B cell (primary cell): ENCODE measurements at regions not wholly inside any gene's neighbourhood (a gene's known extent, or its start where the extent isn't known, plus 50 kb on each side); places are given as distances from the start of the nearest gene placed in this dataset.

Experiments
- ATAC-seq: fragments of 200-7000 bp; cut with Tn5 transposase; one replicate; pipeline ENCODE4 v1.10.0; 2021; ENCODE audit warnings: low read depth, mild to moderate bottlenecking, moderate number of reproducible peaks, moderate library complexity
- CTCF ChIA-PET: fragments of 350-600 bp; sonication (Branson Sonifier 250); formaldehyde crosslinking; loops from one replicate; lab custom pipeline; 2021; ENCODE audit warnings: antibody characterized with exemption, inconsistent platforms; lab: Charles Lee
- POLR2A ChIA-PET: fragments of 350-600 bp; sonication (Branson Sonifier 250); formaldehyde crosslinking; loops from one replicate; lab custom pipeline; 2021; ENCODE audit warnings: antibody characterized with exemption; lab: Charles Lee
- DNase-seq: peaks from one replicate; pipeline ENCODE4 v3.0.0; 2013
- H2AFZ ChIP-seq: 2 replicates; pipeline ENCODE4 v1.6.1; 2012; ENCODE audit warnings: mild to moderate bottlenecking, low read depth, low read length; ENCODE audit not compliant: insufficient read depth, poor library complexity, severe bottlenecking
- H3K27ac ChIP-seq, 2 donors: 1 replicate in 1 of 2; 2 replicates in 1 of 2; pipeline ENCODE4 v1.5.1; 2012 to 2013; ENCODE audit warnings: low read length in 2 of 2, mild to moderate bottlenecking in 2 of 2, moderate library complexity in 1 of 2
- H3K27me3 ChIP-seq, 4 experiments: fragments of 200-600 bp in 1 of 4; sonication (generic) in 1 of 4; replicated peaks in 1 of 4; 1 replicate in 2 of 4; 2 replicates in 2 of 4; pipeline versions ENCODE4 v1.6.1 to v1.7.0; 2013 to 2016; ENCODE audit warnings: low read length in 3 of 4, mild to moderate bottlenecking in 2 of 4, mixed read lengths in 1 of 4, moderate library complexity in 1 of 4; ENCODE audit not compliant: insufficient read depth in 4 of 4, control insufficient read depth in 3 of 4; ENCODE audit errors: control extremely low read depth in 1 of 4
- H3K36me3 ChIP-seq, 2 experiments: replicated peaks in 1 of 2; 1 replicate in 1 of 2; 2 replicates in 1 of 2; pipeline versions ENCODE4 v1.6.1 to v1.7.1; 2013; ENCODE audit warnings: low read length in 1 of 2; ENCODE audit not compliant: insufficient read depth in 2 of 2, control insufficient read depth in 1 of 2; ENCODE audit errors: control extremely low read depth in 1 of 2, extremely low read depth in 1 of 2
- H3K4me1 ChIP-seq, 2 donors: fragments of 200-600 bp in 1 of 2; sonication (generic) in 1 of 2; 1 replicate in 1 of 2; 2 replicates in 1 of 2; pipeline versions ENCODE4 v1.5.1 to v1.6.1; 2013 to 2017; ENCODE audit warnings: low read length in 2 of 2; ENCODE audit not compliant: control insufficient read depth in 2 of 2, insufficient read depth in 2 of 2
- H3K4me2 ChIP-seq: replicated peaks from 2 replicates; pipeline ENCODE3; 2012; ENCODE audit warnings: mild to moderate bottlenecking, low read depth, low read length; ENCODE audit not compliant: poor library complexity, severe bottlenecking
- H3K4me3 ChIP-seq, 5 experiments: fragments of 200-600 bp in 1 of 5; sonication (generic) in 1 of 5; 1 replicate in 3 of 5; 2 replicates in 2 of 5; pipeline versions ENCODE4 v1.5.1 to v1.7.0; 2011 to 2016; ENCODE audit warnings: low read length in 4 of 5, mild to moderate bottlenecking in 4 of 5, low read depth in 2 of 5, control low read depth in 1 of 5, moderate library complexity in 1 of 5; ENCODE audit not compliant: insufficient read depth in 1 of 5; ENCODE audit errors: control extremely low read depth in 1 of 5, extremely low read depth in 1 of 5
- H3K79me2 ChIP-seq: fragments of 200-600 bp; sonication (generic); one replicate; pipeline ENCODE4 v1.6.0; 2016; ENCODE audit warnings: low read length; ENCODE audit not compliant: control insufficient read depth, insufficient read depth
- H3K9ac ChIP-seq: fragments of 200-600 bp; sonication (generic); 2 replicates; pipeline ENCODE4 v1.6.1; 2017; ENCODE audit warnings: mild to moderate bottlenecking, low read length, moderate library complexity
- H3K9me3 ChIP-seq, 3 donors: one replicate each; pipeline versions ENCODE4 v1.6.1 to v1.7.1; 2013; ENCODE audit warnings: low read length in 2 of 3; ENCODE audit not compliant: control insufficient read depth in 2 of 3, insufficient read depth in 1 of 3; ENCODE audit errors: control extremely low read depth in 1 of 3
- H4K20me1 ChIP-seq: 2 replicates; pipeline ENCODE4 v1.6.0; 2012; ENCODE audit warnings: mild to moderate bottlenecking, low read length; ENCODE audit not compliant: insufficient read depth, control insufficient read depth, poor library complexity, severe bottlenecking
- H3K27ac Mint-ChIP-seq: one replicate; pipeline ENCODE4 v1.8.0; 2021; ENCODE audit warnings: mixed read lengths
- H3K27me3 Mint-ChIP-seq: one replicate; pipeline ENCODE4 v1.8.0; 2021; ENCODE audit warnings: mixed read lengths
- H3K4me1 Mint-ChIP-seq: one replicate; pipeline ENCODE4 v1.8.0; 2021; ENCODE audit warnings: mixed read lengths
- H3K4me3 Mint-ChIP-seq: one replicate; pipeline ENCODE4 v1.8.0; 2021; ENCODE audit warnings: mixed read lengths
- H3K9me3 Mint-ChIP-seq: one replicate; pipeline ENCODE4 v1.8.0; 2022; ENCODE audit warnings: mixed read lengths; ENCODE audit not compliant: insufficient read depth
- CTCF ChIP-seq: fragments of 200-600 bp; IDR thresholded peaks from one replicate; pipeline ENCODE4 v1.8.0; 2022; ENCODE audit warnings: antibody characterized with exemption, mild to moderate bottlenecking
- EZH2 ChIP-seq: IDR thresholded peaks from 2 replicates; pipeline ENCODE4 v1.6.1; 2012; ENCODE audit warnings: borderline replicate concordance, low read depth, mild to moderate bottlenecking, moderate library complexity, low read length; ENCODE audit not compliant: insufficient read depth, poor library complexity, severe bottlenecking
- WGBS: methylation state at CpG from one replicate; pipeline ENCODE4 v1.1.5; 2013; ENCODE audit warnings: missing lambda C conversion rate; ENCODE audit not compliant: insufficient coverage; 5-methylcytosine and 5-hydroxymethylcytosine counted together
- intact Hi-C: fragments of 100-400 bp; cut with micrococcal nuclease; formaldehyde crosslinking; loops from one replicate; pipeline ENCODE4 v1.10.0; 2022

- Mint-ChIP-seq H3K27ac (no peak overlapping the region), H3K4me1 (peaks cover 40% of the 10 kb centered on the region), H3K4me3 (no peak overlapping the region), H3K27me3 (no peaks in the 10 kb centered on the region), H3K9me3 (peaks cover 4% of the 10 kb centered on the region)
- TF ChIP-seq EZH2: no peak
- TF ChIP-seq CTCF: no peak
- WGBS: 100% methylated on average over 4 of the region's 5 CpGs
- no peak for DNase-seq
- Histone ChIP-seq H2AFZ (no peak overlapping the region), H3K9me3 (peaks cover 0 to 5% (median 0%) of the 10 kb centered on the region in 3 donors), H3K4me1 (peaks cover 34 to 35% of the 10 kb centered on the region in 2 donors), H4K20me1 (no peaks in the 10 kb centered on the region), H3K79me2 (no peaks in the 10 kb centered on the region), H3K27me3 (no peaks in the 10 kb centered on the region), H3K36me3 (no peaks in the 10 kb centered on the region), H3K27ac (no peak overlapping the region), H3K4me3 (no peak overlapping the region), H3K4me2 (no peak overlapping the region), H3K9ac (no peak overlapping the region)
- ChIA-PET CTCF (no interaction called here), POLR2A (interaction anchor here (0.6 kb wide), 1 partner anchor 472 kb away, joined by 7 read pairs; no protein-coding TSS in a partner anchor)
- intact Hi-C loops: no loop called here
- ATAC-seq: no peak
Measured at GRCh38 chr4:10981096-10981495, 296.5 kb upstream of the CLNK start.

GRCh38 chr4:10979032-10979431 is 294.5 kb upstream of the CLNK start:
- no peaks in the 10 kb centered on the region for H3K27me3 Mint-ChIP-seq
- CTCF ChIA-PET: no interaction called here

More at GRCh38 chr4:10979032-10979431, 294.5 kb upstream of the CLNK start:
- Histone ChIP-seq H3K4me3 (no peak overlapping the region), H3K79me2 (no peaks in the 10 kb centered on the region), H4K20me1 (no peaks in the 10 kb centered on the region), H3K4me1 (peaks cover 38 to 40% of the 10 kb centered on the region in 2 donors), H3K4me2 (no peak overlapping the region), H2AFZ (no peak overlapping the region), H3K9ac (no peak overlapping the region), H3K27ac (no peak overlapping the region), H3K36me3 (no peaks in the 10 kb centered on the region), H3K9me3 (peaks cover 0 to 21% (median 11%) of the 10 kb centered on the region in 3 donors), H3K27me3 (no peaks in the 10 kb centered on the region)
- ATAC-seq (no peak), DNase-seq (no peak)
- Mint-ChIP-seq H3K4me3 (no peak overlapping the region), H3K27ac (no peak overlapping the region), H3K9me3 (peaks cover 7% of the 10 kb centered on the region), H3K4me1 (peaks cover 55% of the 10 kb centered on the region)
- TF ChIP-seq EZH2 (no peak), CTCF (no peak)
- WGBS: 83% methylated on average over 1 of the region's 2 CpGs
- POLR2A ChIA-PET: no interaction called here
- intact Hi-C loops: no loop called here
